Epithelial cell of prostate (primary cell): ENCODE measurements at regions not wholly inside any gene's neighbourhood (a gene's known extent, or its start where the extent isn't known, plus 50 kb on each side); places are given as distances from the start of the nearest gene placed in this dataset.
A peak's percentile ranks its signal among the peaks of the same experiment; 100 is the strongest.
"Not testable (repeated sequence)": the region's sequence is repeated elsewhere in the genome, so short reads cannot be mapped to it uniquely, and the experiment has no call there.

ENCODE experiments used
- DNase-seq: peaks from one replicate; pipeline ENCODE4 v3.0.0-alpha.2; 2011; ENCODE audit warnings: low read depth, low spot score
- H3K27ac ChIP-seq: fragments of 450-650 bp; 2 replicates; pipeline ENCODE4 v1.5.1; 2017; ENCODE audit warnings: mild to moderate bottlenecking

DNA sequence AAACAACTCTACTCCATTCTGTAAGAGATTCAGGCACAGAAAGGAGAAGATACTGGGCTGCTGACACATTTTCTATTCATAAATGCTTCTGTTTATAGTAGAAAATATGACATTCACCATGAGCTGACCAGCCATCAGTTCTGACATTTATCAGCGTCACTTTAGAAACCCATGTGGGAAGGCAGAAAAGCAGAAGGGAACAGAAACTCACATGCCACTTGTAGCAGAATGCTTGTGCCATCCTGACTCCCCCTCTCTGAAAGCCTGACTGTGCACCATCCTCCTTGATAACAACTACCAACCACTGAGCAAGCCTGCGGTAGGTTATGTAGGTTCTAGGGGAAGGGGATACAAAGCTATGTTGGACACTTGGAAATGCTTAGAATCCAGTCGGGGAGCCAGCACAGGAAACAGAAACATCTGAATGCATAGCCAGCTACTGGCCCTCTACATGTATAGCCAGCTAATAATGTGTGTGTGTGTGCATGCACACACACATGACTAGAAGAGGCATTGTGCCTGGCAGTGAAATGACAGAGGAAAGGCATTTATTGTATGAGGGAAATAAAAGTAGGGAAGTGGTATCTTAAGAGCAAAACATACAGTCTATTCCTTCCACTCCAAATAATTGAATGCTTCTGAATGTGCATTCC, 104.3 kb downstream of the SPDYE17 start:
- H3K27ac ChIP-seq, DNase-seq: not testable (repeated sequence)

DNA sequence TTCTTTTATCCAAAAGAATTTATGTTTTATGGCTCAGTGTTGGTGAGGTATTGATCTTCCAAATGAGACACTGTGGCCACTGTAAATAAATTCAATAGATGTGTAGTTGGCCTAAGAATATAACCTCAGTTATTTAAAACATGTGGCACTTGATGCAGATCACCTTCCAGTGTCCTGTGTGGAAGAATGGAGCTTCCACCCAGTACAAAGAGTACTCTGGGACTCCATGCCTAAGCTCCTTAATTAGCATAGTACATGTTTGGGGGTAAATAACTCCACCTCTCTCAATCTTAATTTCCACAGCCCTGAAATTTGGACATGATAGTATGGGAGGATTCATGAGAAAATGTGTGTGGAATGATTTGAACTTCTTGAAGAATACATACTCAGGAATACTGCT, 105.7 kb downstream of the SPDYE17 start:
- DNase-seq, H3K27ac ChIP-seq: not testable (repeated sequence)

DNA sequence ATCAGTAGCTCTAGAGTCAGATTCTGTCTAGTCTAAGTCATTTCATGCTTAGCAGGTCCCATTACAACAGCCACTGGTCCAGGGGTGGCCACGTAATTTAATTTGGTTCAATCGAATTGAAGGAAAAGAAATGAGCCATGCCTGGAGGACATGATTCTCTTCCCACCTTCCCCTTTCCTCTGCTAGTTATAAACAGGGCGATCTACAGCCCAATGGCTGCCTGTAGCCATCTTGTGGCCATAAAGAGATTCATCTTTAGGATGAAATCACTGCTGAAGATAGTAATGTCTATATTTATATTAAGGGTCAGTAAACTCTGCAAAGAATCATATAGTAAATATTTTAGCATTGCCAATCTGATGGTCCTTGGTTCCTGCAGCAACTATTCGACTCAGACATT, 107.4 kb downstream of the SPDYE17 start:
- not testable (repeated sequence) for H3K27ac ChIP-seq, DNase-seq

DNA sequence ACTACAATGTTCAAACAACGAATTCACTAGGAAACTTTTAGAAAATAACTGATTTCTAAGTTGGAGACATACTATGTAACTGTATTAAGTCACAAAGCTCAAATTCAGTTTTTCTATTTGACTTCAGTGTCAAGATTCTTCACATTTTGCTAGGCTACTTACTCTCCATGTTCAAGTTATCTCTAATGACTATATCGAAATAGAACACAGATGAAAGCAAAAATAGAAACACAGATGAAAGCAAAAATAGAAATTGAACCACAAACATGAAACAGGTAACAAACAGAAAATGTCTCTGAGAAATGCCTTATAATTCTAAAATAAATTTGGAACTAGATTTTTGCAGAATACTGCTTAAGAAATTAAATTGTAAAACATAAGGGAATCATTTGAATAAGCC, 113.5 kb downstream of the SPDYE17 start:
- not testable (repeated sequence) for H3K27ac ChIP-seq, DNase-seq

DNA sequence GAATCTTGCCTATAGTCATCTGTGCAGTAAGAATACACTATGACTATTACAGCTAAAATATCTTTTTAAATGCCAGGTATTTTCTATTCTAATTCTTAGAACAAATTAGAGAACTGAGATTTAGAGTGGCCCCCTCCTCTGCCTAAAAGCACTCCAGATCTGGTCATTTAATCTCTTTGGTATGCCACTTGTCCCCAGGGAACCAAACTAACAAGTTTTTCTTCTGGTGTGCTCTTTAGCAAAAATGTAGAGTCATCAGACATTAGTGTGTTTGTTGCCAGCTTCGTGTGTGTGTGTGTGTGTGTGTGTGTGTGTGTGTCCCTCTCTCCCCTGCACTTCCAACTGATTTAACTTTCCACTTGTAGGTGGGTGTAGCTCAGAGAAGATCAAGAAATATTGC, 117.8 kb downstream of the SPDYE17 start:
- H3K27ac ChIP-seq, DNase-seq: not testable (repeated sequence)

DNA sequence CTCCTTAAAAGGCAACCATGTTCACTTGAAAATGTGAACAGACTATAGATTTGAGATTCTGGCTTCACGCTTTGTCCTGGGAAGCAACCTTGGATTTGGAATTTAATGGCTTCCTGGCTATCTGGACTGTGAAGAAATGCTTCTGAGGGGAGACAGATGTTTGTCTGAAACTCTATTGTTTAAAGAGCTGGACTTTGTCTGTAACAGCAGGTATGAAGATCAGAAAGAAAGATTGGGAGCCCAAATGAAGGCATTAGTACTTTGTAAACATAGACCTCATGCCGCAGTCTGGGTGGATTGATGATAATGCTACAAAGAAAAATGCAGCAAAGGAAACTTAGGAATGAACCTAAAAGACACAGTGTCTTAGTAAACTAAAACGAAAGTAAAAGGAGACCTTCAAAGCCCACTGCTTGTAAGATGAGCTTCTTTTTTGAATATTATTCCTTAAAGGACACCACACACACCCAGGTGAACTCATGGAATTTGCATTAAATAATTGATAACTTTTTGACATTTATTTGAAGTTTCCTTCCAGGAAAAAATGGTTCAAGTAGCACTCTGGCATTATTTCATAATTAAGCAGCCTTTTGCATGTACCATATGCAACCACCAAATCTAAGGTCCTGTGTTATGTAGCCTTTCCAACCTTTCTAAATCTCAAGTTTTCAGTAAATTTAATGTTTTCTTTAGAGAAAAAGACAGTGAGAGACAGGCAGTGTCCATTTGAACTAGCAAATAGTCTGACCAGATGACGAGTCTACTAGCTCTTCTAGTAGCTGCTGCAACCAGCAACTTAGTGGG, 119.9 kb downstream of the SPDYE17 start:
- H3K27ac ChIP-seq, DNase-seq: not testable (repeated sequence)

DNA sequence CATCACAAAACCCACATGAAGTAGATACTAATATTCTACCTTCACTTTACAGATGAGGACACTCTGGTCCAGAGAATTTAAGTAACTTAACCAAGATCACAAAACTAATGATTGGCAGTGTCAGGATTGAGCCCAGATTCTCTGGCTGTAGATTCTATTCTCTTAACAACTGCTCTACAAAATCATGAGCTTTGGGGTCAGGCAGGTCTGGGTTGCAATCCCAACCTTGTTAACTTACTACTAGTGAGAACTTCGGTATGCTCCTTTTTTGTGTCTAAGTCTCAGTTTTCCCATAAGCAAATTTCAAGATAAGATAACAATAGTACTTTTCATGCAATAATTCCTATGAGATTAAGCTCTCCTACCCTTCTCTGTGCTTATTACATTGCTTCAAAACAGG, 127.5 kb downstream of the SPDYE17 start:
- not testable (repeated sequence) for H3K27ac ChIP-seq, DNase-seq

DNA sequence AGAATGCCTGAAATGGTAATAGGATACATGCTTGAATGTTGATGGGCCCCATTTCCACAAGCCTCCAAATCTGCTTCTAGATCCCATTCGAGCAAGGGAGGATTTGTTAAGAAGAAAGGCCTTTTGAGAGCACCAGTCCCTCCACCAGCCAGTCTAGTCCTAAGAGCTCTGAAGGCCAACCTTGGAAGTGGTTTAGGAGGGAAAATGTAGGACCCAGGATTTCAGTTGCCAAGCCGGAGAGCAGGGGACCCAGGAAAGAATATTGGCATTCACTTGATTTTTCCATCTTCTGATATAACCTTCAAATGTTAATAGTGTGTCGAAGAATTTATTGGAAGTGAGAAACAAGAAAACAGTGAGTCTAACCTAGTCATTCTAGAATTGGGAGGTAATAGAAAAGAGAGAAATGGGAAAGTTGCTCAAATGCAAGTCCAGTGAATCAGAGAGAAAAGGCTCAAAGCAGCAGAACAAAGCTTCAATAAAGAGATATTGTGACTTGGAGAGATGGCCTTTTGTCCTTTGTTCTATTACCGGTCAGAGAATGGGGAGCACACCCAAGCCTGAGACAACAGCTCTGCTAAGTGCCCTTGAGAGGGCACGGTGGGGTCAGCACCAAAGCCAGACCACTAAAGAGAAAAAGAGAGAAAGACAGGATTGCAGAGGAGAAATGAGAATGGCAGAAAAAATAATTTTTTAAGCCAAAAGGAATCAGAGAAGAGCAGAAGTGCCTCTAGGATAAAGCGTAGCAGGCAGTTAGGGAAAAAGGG, 130.0 kb downstream of the SPDYE17 start:
- H3K27ac ChIP-seq, DNase-seq: not testable (repeated sequence)

DNA sequence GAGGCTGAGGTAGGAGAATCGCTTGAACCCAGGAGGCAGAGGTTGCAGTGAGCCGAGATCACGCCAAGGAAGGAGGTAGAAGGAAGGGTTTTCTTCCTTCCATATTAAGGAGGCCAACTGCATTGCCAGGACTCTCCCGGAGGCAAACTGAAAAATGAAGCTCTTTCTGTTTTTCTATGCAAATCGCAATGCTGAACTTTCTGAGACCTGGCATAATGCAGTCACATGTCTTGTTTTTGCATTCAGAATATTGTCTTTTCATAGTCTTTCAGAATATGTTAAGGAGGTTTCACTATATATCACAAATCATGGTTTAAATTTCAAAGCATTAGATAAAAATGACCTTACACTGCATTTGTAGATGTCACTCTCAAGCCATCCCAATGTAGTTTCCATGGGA, 133.4 kb downstream of the SPDYE17 start:
- DNase-seq, H3K27ac ChIP-seq: not testable (repeated sequence)

DNA sequence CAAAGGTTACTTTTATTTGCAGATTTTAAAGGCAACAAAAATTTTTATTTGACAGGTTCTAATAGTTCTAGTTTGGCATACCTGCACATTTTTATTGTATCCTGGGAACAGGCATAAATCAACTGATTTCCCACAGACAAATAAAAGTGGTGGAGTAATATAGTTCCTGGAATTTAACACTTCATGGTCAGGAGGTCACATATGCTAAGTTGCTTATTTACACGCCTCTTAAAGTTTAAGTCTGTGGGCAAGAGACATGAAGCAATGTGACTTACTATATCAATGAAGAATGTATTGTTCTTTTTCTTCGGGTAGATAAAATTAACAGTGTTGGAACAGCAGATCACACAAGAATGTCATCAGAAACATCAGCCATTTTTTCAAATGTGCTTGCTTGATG, 135.2 kb downstream of the SPDYE17 start:
- H3K27ac ChIP-seq: not testable (repeated sequence)
- DNase-seq: peak; percentile 14

DNA sequence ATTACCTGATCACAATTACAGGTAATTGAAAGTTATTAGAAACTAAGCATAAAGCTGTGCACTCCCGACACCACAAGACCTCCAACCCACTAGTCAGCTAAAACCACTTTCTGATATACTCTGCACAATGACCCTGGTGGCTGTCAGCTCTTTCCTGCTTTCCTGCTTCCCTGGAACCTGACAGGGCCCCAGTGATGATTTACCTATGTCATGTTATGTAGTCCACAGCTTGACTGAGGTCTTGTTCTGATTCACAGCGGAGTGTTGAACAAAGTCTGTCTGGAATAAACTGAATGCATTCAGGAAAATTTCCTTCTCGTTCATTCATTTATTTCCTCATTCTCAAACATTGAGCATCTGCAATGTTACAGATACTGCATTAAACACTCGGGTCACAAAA, 136.5 kb downstream of the SPDYE17 start:
- H3K27ac ChIP-seq, DNase-seq: not testable (repeated sequence)

DNA sequence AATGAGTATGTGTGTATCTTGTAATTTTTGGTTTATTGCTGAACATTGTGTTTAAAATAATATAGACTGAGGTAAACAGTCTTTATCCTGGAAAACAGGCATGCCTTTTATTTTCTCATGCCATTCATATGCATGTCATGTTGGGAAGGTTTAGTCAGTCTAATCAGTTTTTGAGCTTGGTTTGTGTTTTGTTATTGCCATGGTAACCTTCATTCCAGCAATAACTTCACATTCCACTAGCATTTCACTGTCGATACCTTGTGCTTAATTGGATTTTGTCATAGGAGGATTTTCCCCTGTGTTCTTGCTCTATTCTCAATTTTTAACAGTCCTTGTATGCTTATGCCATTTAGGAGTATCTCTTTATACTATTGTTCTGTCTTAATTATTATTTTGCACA, 140.4 kb downstream of the SPDYE17 start:
- H3K27ac ChIP-seq, DNase-seq: not testable (repeated sequence)

DNA sequence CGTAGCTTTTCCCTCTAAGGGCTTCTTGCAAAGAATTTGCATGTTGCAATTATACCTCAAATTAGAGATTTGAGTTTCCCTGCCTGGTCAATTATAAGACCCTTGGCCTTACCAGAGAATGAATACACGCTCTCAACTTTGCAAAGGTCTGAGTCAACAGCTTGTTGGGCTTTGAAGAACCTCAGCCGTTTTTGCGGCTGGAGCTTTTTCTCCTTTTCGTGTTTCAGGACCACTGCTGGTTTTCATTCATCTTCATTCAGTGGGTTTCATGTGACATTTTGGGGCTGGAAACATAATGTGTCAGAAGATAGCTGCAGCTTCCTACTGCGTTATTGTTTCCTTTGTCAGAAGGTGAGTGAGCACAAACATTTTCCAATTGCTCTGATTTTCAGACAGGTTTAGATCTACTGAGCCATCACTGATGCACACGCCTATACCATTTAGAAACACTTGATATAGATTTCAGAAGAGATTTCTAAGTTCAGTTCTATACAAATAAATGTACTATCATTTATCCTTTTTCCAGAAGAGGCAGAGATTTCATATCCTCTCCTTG, 152.3 kb downstream of the SPDYE17 start:
- H3K27ac ChIP-seq, DNase-seq: not testable (repeated sequence)

DNA sequence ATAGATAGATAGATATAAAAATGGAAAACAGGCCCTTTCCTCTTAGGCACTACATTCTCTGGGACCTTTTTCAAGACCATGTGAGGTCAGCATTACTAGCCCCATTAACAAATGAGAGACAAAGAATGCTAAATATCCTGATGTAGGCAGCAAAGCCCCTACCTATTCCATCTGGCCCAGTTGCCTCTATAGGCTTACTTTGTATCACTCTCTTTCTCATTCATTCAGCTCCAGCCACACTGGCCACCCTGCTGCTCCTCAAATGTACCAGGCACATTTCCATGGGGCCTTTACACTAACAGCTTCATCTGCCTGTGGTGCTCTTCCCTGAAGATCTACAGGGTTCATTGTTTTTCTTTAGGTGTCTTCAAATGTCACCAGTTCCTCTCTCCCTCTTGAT, 156.4 kb downstream of the SPDYE17 start:
- not testable (repeated sequence) for H3K27ac ChIP-seq, DNase-seq

DNA sequence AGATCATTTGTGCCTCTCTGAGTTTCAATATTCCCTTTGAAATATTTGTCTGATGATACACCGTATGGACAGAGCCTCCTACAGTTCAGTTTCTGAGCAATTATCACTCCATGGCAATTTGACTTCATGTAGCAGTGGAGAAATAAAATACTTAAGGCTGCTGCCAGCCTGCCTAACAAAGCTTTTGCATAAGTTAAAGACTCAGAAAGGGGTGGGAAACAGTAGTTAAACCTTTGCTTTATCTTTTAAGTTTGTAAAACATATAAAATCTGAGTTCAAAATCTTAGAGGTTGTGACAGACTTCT, 161.7 kb downstream of the SPDYE17 start:
- not testable (repeated sequence) for DNase-seq, H3K27ac ChIP-seq

DNA sequence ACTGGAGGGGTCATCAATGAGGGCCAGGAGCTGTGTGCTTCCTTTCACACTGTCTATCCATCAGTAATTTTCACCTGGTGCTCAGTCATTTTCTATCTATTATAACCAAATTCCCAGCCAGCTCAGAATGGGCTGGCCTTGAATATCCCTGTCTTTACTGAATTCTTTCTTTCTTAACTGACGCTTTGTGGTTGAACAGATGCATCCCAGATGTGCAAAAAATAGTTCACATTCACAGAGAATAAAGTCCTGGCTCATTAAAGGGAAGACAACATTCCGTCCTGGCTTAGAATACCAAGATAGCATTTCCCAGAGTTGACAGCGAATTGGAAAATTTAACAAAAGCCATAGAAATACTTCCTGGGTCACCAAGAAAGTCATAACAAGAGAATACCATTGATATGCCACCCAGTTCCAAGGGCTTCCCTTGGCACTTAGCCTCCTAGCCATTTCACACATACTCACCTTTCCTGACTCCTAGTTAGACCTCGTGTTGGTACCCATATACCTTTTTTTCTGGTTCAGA, 164.7 kb downstream of the SPDYE17 start:
- DNase-seq, H3K27ac ChIP-seq: not testable (repeated sequence)

DNA sequence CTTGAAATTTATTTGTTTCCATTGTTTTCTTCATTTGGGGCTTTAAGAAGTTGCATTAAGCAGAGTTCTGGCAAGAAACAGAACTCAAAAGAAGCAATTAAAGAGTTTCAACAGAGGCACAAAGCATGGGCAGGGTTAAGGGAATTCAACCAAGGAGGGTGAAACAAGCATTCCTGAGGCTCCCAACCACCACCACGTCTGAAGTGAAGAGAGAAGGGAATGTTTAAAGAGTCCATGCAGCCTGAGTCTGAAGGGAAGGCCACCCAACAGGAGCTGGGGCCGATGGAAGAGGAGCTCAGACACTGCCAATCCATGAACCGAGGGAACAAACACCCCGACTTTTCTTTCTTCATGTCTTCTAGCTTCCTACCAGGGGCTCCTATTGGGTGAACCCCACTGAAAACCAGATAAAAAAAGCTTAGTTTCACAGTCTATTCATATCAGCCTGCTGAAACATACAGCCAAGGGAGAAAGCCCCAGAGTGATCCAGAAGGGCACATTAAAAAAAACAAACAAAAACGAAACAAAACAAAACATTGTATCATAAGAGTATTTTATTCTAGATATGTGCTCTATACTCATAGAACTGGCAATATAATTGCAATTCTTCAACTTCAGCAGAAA, 168.9 kb downstream of the SPDYE17 start:
- H3K27ac ChIP-seq, DNase-seq: not testable (repeated sequence)

DNA sequence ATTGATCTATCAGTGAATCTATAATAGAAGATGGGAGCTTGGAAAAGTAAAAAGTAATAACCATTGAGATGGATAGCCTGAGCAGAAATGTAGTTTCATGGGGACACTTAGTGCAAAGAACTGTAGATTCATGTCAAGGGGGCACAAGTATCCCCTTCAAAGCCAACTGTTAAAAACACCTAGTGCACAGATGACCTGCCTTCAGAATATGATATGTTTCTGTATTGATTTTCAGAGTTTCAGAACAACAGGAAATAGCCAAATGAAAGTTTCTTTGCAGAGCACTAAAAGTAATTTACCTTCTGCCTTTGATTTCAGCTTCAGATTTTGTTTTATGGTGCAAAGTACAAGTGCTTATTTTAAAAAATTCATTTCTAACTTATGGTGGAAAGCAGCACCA, 169.9 kb downstream of the SPDYE17 start:
- not testable (repeated sequence) for H3K27ac ChIP-seq, DNase-seq

DNA sequence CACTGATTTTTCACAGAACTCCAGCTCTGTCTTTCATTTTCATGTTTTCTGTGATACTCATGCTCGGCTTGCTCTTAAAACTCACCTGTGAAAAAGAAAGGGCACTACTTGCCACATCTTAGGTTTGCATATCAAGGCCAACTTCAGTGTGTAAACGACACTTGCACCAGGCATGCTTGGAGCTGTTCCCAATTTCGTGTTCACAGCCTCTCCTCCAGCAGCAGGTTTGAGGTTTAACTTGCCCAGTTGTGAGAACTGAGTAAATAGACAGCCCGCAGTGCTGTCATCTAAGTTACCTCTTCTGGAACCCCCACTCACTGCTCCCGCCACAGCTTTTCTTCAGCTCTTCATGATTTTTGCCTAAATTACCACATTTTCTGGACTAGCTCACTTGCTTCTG, 172.2 kb downstream of the SPDYE17 start:
- H3K27ac ChIP-seq, DNase-seq: not testable (repeated sequence)

DNA sequence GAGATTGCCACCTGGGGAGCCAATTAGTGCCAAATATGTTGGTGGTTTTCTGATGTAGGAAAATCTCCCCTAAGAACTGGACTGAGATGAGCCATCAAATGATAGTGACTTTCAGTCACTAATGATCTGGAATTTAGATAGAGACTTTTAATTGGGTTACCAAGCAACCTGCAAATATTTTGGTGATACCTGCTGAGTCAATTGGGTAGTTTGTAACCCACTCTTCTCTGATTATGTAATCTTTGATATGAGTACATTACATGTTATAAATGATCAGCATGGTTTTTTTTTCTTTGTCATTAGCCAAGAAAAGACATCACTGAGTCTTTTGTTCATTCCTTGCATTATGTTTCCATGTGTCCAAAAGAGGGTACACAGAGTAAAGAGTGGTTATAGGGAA, 177.5 kb downstream of the SPDYE17 start:
- not testable (repeated sequence) for H3K27ac ChIP-seq, DNase-seq
